ENCODE measurements at regions not wholly inside any gene's neighbourhood (a gene's known extent, or its start where the extent isn't known, plus 50 kb on each side); places are given as distances from the start of the nearest gene placed in this dataset.

DNA sequence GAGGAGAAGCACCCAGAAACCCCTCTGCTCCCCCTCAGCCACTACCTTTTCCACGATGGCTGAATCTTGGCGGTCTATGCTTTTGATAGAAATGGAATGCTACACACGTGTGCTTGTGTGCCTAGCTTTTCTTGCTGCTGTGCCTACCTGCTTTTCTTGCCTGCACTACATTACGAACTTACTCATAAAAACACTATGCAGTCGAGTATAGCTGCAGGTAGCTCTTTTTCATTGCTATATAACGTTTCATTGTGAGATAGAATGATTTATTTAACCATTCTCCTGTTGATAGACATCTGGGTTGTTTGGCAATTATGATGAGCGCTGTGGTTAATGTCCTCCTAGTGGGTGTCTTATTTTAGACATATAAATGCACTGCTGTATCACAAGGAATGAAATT is 67.9 kb upstream of the NCOR2 start:
- TF ChIP-seq CTCF (IDR thresholded peaks at IDR 0.05; ENCODE audit: low read depth, low read length, missing control alignments): no peak
- H3K4me3 ChIP-seq (ENCODE audit: low read depth, low read length): no peak overlapping the region
- in situ Hi-C loops (cut with HindIII; ENCODE audit: low sequenced_read_pairs): no loop called here
- DNase-seq (ENCODE audit: low read depth): no peak

- no peak for TF ChIP-seq CTCF (IDR thresholded peaks at IDR 0.05; ENCODE audit: low read depth, low read length, missing control alignments)
- in situ Hi-C loops (cut with HindIII; ENCODE audit: low sequenced_read_pairs): no loop called here
- DNase-seq (ENCODE audit: low read depth): no peak
- H3K4me3 ChIP-seq (ENCODE audit: low read depth, low read length): no peak overlapping the region
Measured at GRCh38 chr12:124633365-124634362, 66.3 kb upstream of the NCOR2 start.

DNA sequence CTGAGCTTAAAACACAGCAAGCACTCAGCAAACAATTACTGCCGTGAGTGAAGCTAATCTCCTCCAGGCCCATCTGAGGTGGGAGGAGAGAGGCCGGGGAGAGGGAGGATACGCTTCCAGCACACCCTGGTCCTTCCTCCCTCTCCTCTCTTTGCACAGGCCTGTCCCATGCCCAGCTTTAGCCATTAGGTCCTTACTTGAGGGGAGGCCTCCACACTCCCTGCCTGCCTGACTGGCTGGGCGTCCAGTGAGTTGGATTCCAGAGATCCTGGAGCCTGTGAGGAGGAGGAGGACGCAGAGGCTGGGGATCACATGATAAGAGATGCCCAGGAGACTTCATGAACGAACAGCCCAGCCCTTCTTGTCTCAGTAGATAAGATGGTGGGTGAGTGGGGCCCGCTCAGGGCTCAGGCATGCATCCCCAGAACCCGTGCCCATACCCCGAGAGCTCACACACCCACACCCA is 65.1 kb upstream of the NCOR2 start:
- DNase-seq (ENCODE audit: low read depth): no peak
- no peak overlapping the region for H3K4me3 ChIP-seq (ENCODE audit: low read depth, low read length)
- in situ Hi-C loops (cut with HindIII; ENCODE audit: low sequenced_read_pairs): no loop called here
- no peak for TF ChIP-seq CTCF (IDR thresholded peaks at IDR 0.05; ENCODE audit: low read depth, low read length, missing control alignments)

DNA sequence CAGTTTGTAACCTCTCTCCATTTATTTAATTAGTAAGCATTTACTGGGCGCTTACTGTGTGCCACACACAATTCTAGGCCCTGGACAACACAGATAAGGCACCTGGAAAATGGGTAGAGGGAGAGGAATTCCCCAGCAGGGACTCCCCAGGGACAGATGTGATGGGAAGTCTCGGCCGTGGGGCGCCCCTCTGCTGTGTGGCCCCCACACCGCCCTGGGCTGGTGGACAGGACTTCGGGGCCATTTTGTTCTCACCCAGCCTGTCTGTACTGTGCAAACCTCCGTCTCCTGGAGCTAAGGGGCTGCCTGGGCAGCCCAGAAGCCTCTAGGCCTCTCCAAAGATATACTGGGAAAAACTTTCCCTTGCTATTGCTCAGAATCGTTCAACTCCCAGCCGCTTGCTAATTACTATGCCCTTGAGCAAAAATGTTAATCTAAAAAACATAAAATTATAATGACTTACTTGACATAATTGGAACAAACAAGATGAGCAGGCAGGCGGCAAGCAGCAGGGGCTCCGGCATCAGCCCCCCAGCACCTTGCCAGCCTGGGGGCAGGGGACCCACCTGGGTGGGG is 64.4 kb upstream of the NCOR2 start:
- no peak overlapping the region for H3K4me3 ChIP-seq (ENCODE audit: low read depth, low read length)
- in situ Hi-C loops (cut with HindIII; ENCODE audit: low sequenced_read_pairs): no loop called here
- TF ChIP-seq CTCF (IDR thresholded peaks at IDR 0.05; ENCODE audit: low read depth, low read length, missing control alignments): no peak
- no peak for DNase-seq (ENCODE audit: low read depth)

- in situ Hi-C loops (cut with HindIII; ENCODE audit: low sequenced_read_pairs): no loop called here
- DNase-seq (ENCODE audit: low read depth): no peak
- no peak for TF ChIP-seq CTCF (IDR thresholded peaks at IDR 0.05; ENCODE audit: low read depth, low read length, missing control alignments)
- H3K4me3 ChIP-seq (ENCODE audit: low read depth, low read length): no peak overlapping the region
Measured at GRCh38 chr12:124630791-124631313, 63.4 kb upstream of the NCOR2 start.

- in situ Hi-C loops (cut with HindIII; ENCODE audit: low sequenced_read_pairs): loop anchor here (10.0 kb wide), 1 partner anchor 55 kb away; no protein-coding TSS in a partner anchor
- peak; percentile 37 for DNase-seq (ENCODE audit: low read depth)
- no peak overlapping the region for H3K4me3 ChIP-seq (ENCODE audit: low read depth, low read length)
- no peak for TF ChIP-seq CTCF (IDR thresholded peaks at IDR 0.05; ENCODE audit: low read depth, low read length, missing control alignments)
Measured at GRCh38 chr12:124629789-124630480, 62.5 kb upstream of the NCOR2 start.

Data from astrocyte of the cerebellum (primary cell).